ENCODE measurements at regions not wholly inside any gene's neighbourhood (a gene's known extent, or its start where the extent isn't known, plus 50 kb on each side); places are given as distances from the start of the nearest gene placed in this dataset.

DNA sequence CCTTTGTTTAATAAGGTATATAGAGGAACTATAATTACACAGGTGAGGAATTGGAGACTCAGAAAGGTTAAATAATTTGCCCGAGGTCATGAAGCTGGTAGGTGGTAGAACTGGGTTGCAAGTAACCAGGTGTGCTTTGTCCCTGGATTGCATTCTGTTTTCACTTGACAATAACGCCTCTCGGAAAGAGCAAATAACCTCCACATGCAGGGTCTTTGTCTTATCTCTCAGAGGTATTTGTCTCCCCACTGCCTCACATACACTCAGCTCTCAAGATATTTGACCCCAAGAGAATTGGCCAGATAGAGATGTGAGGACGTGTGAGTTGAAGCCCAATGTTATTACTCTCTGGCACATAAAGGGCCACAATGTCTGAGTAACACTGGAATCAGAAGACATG lies 320.9 kb upstream of the ONECUT1 start:
- no peak for TF ChIP-seq CTCF (conservative IDR thresholded peaks at IDR 0.05)
- no peak overlapping the region for H3K27ac ChIP-seq

DNA sequence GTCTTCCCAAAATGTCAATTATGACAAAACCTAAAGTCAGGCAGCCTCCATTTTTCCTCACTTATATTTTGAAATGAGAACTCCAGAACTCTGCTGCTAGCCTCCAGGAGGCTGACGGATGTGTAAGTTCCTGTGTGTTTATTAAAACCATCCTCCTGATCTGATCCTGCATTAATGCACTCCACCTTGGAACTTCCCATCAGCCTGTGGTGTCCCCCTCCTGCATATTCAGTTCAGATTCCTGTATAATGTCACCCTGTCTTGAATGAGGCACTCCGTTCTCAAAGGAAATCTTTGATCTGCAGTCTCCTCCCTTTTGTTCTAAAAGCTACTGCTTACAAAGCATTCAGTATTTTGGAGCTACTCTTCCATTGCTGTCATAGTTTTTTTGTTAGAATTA lies 318.2 kb upstream of the ONECUT1 start:
- TF ChIP-seq CTCF (conservative IDR thresholded peaks at IDR 0.05) = no peak
- no peak overlapping the region for H3K27ac ChIP-seq

- no peak overlapping the region for H3K27ac ChIP-seq
- no peak for TF ChIP-seq CTCF (conservative IDR thresholded peaks at IDR 0.05)
Observed at GRCh38 chr15:53107855-53108254, 317.7 kb upstream of the ONECUT1 start.

GRCh38 chr15:53106505-53107286 lies 316.6 kb upstream of the ONECUT1 start:
- H3K27ac ChIP-seq = no peak overlapping the region
- no peak for TF ChIP-seq CTCF (conservative IDR thresholded peaks at IDR 0.05)

GRCh38 chr15:53102483-53102882 lies 312.3 kb upstream of the ONECUT1 start:
- no peak for TF ChIP-seq CTCF (conservative IDR thresholded peaks at IDR 0.05)

DNA sequence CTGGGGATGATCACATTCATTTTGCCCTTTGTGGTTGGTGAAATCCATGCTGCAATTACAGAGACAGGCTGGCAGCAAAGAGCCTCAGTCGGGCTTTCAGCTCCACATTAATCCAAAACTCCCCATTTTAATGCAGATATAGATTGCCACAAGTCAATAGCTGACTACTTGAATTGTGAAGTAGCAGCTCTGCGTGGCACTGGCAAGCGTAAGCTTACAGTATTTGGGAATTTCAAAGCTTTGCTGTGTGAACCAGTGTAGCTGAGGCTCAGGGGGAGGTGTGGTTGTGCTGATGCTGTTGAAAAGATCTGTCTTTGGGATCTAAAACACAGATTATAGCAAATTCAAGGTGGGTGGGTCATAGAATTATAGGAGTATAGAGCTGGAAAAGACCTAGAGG lies 290.3 kb upstream of the ONECUT1 start:
- H3K27ac ChIP-seq = no peak overlapping the region
- no peak for TF ChIP-seq CTCF (conservative IDR thresholded peaks at IDR 0.05)

More at GRCh38 chr15:53102483-53102882, 312.3 kb upstream of the ONECUT1 start:
- no peak overlapping the region for H3K27ac ChIP-seq

DNA sequence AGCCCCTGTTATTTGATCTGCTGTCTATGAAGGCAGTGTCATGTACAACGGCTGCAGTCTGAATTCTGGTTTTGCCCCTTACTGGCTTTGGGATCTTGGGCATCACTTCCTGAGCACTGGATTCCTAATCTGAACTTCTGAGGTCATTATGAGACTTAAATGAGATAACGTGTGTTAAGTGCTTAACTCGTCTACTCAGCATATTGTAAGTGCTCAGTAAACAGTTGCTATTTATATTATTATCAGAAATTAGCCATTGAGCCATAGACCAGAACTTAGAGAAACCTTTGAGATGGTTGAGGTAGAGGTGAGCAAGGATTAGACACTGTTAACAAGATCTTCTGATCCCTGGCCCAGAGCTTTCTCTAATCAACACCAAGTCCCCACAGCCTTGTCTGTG lies 284.1 kb upstream of the ONECUT1 start:
- H3K27ac ChIP-seq = no peak overlapping the region
- TF ChIP-seq CTCF (conservative IDR thresholded peaks at IDR 0.05) = no peak

Data from VCaP (cell line).